ENCODE measurements at regions not wholly inside any gene's neighbourhood (a gene's known extent, or its start where the extent isn't known, plus 50 kb on each side); places are given as distances from the start of the nearest gene placed in this dataset.

DNA sequence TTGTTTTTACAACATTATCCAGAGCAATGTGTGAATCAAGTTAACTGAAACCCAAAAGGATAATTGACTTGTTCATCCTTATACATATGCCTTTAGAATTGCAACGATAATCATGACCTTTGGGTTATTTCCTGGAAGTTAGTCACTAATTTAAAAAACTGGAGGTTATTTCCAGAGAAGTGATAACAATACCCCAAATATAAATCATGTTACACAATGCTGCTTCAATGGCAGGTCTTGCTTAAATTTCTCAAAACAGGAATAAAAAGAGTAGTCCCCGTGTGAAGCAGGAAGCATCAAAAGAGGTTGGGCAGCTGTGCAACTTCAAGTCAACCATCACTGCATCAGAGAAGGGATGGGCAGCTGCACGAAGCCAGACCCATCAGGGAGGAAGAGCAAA is 134.4 kb downstream of the EFNB2 start:
- ChIA-PET POLR2A (interaction anchor here (0.5 to 0.6 kb wide), 2 partner anchors 16 to 27 kb away, joined by 3 read pairs; no protein-coding TSS in a partner anchor), CTCF (no interaction called here)
- no peak for TF ChIP-seq CTCF (IDR thresholded peaks at IDR 0.05; ENCODE audit: insufficient read depth, low read depth, low read length)
- DNase-seq (ENCODE audit: low read depth), result no peak
- no peaks in the 10 kb centered on the region for H3K27me3 ChIP-seq (ENCODE audit: control insufficient read depth, insufficient read depth, low read length)
- no peak overlapping the region for H3K4me3 ChIP-seq (ENCODE audit: low read depth, low read length)
- H3K36me3 ChIP-seq (ENCODE audit: control insufficient read depth, insufficient read depth, low read length), result no peaks in the 10 kb centered on the region

GRCh38 chr13:106400289-106400688 is 135.2 kb downstream of the EFNB2 start:
- no peak for DNase-seq (ENCODE audit: low read depth)
- Histone ChIP-seq H3K36me3 (ENCODE audit: control insufficient read depth, insufficient read depth, low read length) (no peaks in the 10 kb centered on the region), H3K27me3 (ENCODE audit: control insufficient read depth, insufficient read depth, low read length) (no peaks in the 10 kb centered on the region), H3K4me3 (ENCODE audit: low read depth, low read length) (no peak overlapping the region)
- no peak for TF ChIP-seq CTCF (IDR thresholded peaks at IDR 0.05; ENCODE audit: insufficient read depth, low read depth, low read length)
- CTCF ChIA-PET, result no interaction called here
- POLR2A ChIA-PET, result no interaction called here

DNA sequence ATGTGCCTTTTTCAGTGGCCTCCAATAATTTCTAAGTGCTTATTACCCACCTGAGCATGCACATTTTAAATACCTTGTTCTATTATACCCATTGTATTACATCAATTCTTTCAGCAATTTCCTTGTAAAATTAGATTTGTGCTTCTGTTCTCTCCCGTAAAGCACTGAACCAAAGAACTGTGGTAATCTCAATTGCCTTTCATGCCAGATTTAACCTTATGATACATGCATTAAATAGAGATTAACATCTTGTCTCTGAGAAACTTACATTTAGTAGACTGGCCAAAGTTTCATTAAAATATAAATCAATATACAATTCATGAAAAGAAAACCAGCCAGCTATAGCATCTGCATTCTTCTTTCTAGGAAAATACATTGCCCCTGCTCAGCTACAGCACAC is 137.2 kb downstream of the EFNB2 start:
- POLR2A ChIA-PET, result no interaction called here
- Histone ChIP-seq H3K36me3 (ENCODE audit: control insufficient read depth, insufficient read depth, low read length) (no peaks in the 10 kb centered on the region), H3K4me3 (ENCODE audit: low read depth, low read length) (no peak overlapping the region), H3K27me3 (ENCODE audit: control insufficient read depth, insufficient read depth, low read length) (no peaks in the 10 kb centered on the region)
- DNase-seq (ENCODE audit: low read depth), result no peak
- CTCF ChIA-PET, result no interaction called here
- no peak for TF ChIP-seq CTCF (IDR thresholded peaks at IDR 0.05; ENCODE audit: insufficient read depth, low read depth, low read length)

DNA sequence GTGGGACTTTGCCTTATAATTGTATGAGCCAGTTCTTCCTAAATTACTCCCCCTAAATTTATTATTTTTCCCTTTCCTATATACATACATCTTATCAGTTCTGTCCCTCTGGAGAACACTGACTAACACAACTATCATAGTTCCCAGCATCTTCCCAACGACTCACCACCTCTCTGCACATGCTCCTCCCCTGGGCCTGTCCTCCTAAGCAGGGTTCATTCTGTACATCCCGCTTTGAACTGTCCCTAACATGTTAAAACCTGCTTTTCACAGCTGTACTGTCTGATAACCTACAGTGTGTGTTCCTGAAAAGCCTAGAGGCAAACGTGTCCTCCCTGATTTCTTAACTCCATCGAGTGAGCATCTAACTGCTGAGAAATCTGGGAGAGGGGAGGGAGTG is 141.7 kb downstream of the EFNB2 start:
- no peak overlapping the region for H3K4me3 ChIP-seq (ENCODE audit: low read depth, low read length)
- POLR2A ChIA-PET, result no interaction called here
- no peaks in the 10 kb centered on the region for H3K27me3 ChIP-seq (ENCODE audit: control insufficient read depth, insufficient read depth, low read length)
- CTCF ChIA-PET, result interaction anchor here (0.5 kb wide), 1 partner anchor 106 kb away, joined by 3 read pairs; no protein-coding TSS in a partner anchor
- TF ChIP-seq CTCF (IDR thresholded peaks at IDR 0.05; ENCODE audit: insufficient read depth, low read depth, low read length), result no peak
- H3K36me3 ChIP-seq (ENCODE audit: control insufficient read depth, insufficient read depth, low read length), result no peaks in the 10 kb centered on the region
- no peak for DNase-seq (ENCODE audit: low read depth)

DNA sequence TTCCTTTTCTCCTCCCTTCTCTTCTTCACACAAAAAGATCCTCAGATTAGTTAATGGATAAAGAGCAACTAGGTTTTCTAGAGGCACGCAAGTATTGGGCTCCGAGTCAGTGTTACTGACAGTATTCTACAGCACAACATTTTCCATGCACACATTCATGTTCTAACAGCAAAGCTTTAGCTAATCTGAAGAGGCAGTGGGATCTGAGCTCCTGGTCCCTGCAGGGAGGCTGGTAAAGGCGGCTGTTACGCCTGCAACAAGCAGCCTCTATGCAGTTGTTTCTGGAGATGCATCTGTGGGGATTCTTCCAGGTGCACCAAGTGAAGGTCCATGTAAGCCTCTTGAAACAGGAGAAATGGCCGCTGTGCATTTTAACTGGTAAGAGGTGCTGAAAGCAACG is 143.8 kb downstream of the EFNB2 start:
- DNase-seq (ENCODE audit: low read depth), result no peak
- CTCF ChIA-PET, result no interaction called here
- POLR2A ChIA-PET, result no interaction called here
- H3K36me3 ChIP-seq (ENCODE audit: control insufficient read depth, insufficient read depth, low read length), result no peaks in the 10 kb centered on the region
- 0 out of 2 replicates have a peak, but pooled peaks cover 1% of the 10 kb centered on the region for H3K27me3 ChIP-seq (ENCODE audit: control insufficient read depth, insufficient read depth, low read length)
- no peak overlapping the region for H3K4me3 ChIP-seq (ENCODE audit: low read depth, low read length)
- TF ChIP-seq CTCF (IDR thresholded peaks at IDR 0.05; ENCODE audit: insufficient read depth, low read depth, low read length), result no peak

All from BJ (cell line).